GM21619 (cell line): ENCODE measurements at regions not wholly inside any gene's neighbourhood (a gene's known extent, or its start where the extent isn't known, plus 50 kb on each side); places are given as distances from the start of the nearest gene placed in this dataset.

Experiments
- ATAC-seq: cut with Tn5 transposase; IDR thresholded peaks from one replicate; pipeline ENCODE4 v1.9.1; 2021; ENCODE audit not compliant: unreplicated experiment

DNA sequence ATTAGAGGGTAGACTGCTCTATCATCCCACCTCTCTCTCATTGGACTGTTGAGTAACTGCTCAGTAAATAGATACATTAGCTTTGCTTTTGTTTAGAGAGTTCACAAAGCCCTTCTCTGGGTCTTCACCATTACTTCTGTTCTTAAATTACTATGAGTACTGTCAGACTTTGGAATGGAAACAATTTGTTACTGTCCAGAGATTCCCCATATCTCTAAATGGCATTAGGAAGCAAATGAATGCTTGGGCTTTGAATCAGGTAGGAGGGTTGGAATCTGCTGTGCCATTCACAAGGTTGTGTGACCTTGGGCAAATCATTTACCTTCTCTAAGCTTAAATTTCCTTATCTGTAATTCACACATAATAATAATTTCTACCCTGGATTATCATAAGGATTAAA lies 541.0 kb upstream of the FZD8 start:
- ATAC-seq = no peak

DNA sequence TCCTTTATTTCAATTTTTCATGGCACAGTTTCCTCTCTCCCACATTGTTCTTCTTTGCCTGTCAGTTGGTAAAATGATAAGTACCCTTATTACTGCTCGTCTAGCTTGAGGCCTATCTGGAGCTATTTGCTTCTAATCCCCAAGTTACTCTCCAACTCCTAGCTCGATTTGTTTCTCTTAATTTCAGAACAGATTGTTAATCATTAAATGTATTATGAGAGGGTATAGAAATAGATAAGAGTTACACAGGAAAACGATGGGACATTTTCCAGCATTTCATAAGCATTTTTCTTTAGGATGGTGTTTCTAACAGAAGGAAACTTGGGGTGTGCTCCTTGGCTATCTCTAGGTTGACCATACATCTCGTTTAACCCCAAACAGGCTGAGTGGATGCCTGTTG lies 540.5 kb upstream of the FZD8 start:
- ATAC-seq = no peak

DNA sequence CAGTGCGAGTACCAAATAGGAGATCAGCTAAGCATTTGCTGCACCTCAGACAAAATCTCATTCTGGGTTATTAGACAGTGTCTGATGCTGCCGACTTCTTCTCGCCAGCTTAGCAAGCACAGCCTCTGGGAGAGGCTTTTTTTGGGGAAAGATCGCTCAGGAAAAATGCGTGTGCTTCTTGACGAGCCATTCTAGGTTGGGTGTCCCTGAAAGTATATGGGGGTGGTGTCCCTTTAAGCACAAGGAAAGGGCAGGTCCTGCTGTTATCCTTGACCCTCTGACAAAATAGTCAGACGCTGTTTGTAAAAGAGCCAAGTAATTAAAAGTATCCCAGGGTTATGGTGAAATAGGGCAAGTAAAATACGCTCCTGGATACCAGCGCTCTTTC lies 540.1 kb upstream of the FZD8 start:
- no peak for ATAC-seq

DNA sequence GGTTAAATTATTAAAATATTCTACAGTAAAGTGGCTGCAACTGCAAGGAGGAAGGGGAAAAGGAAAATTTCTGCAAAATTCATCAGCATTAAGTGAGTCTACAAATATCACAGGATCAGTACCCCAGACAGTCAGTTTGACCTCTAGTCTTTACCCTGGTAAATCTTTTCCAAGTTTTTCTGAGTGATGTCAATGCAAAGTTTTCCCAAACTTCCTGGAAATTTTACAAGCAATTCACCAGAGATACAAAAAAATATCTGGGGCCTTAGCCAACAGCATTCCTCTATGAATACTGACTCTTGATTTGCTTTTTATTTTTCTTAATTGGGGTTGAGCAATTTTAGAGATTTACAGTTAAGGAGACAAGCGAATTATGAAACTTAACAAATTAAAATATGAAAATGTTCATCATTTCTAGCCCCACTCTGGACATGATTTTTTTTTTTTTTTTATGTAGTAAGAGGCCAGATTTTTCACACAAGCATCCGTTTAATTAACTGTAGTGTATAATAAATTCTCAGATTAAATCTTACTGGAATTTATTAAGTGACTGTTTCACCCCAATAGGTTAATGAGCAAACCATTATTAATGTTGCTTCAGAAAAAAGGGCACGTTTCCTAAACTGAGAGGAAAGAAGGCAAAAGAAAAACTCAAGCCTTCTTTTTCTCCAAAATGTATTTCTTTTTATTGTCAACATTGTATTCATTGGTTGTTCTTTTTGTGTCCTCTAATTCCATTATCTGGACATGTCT lies 539.5 kb upstream of the FZD8 start:
- ATAC-seq = no peak

DNA sequence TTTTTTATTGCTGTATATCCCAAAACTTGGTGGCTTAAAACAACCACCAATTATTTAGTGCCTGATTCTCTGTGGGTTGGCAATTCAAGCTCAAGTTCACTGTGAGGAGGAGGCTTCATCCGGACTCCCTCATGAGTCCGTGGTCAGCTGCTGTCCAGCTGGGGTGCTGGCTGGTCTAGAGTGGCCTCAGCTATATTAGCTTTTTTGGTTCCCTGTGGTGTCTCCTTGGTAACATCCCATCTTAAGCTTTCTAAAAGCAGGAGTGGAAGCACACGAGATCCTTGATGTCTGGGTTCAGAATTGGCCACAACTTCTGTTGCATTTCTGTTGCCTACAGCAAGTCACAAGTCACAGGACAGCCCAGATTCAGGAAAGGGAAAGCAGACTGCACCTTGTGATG lies 536.5 kb upstream of the FZD8 start:
- no peak for ATAC-seq

DNA sequence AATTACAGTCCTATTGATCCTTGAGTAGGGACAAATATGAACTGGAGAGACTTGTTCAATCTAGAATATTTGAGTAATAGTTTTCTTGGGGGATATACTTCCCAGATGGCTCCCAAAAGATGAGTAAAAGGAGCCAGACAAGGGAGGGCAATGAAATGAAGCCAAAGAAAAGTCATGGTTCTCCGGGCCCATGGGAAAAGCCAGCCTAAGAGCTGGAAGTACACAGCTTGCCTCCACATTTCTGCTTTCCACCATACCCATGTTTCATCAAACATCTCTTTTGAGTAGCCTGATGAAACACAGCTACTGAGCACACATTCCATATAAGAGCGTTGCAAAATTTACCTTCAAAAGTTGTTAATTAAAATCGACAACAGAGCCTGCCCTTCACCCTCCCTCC lies 535.0 kb upstream of the FZD8 start:
- ATAC-seq = no peak

DNA sequence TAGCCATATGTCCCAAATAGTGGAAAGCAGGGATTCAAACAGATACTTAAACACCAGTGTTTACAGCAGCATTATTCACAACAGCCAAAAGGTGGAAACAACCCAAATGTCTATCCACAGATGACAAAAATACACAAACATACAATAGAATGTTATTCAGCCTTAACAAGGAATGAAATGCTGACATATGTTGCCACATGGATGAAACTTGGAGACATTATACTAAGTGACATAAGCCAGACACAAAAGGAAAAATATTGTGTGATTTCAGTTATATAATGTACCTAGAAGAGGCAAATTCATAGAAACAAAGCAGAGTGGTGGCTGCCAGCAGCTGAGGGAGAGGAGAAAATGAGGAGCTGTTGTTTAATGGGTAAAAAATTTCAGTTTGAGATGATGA lies 533.9 kb upstream of the FZD8 start:
- no peak for ATAC-seq

DNA sequence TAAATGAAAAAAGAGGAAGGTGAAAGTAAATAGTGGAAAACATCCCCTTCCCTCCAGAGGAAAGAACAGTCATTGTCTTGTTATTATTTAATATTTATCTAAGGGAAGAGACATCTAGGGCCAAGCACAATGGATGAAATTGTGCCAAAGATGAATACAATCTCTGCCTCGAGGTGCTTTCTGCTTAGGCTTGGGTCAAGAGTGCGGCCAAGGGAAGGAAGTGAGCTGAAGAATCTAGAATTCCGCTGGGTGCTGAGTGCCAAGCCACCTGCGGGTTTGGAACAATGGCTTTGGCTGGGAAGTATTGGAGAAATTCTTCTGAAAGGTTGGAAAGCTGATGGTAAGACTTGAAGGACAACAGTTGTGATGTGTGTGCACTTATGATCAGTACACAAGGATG lies 531.3 kb upstream of the FZD8 start:
- no peak for ATAC-seq

DNA sequence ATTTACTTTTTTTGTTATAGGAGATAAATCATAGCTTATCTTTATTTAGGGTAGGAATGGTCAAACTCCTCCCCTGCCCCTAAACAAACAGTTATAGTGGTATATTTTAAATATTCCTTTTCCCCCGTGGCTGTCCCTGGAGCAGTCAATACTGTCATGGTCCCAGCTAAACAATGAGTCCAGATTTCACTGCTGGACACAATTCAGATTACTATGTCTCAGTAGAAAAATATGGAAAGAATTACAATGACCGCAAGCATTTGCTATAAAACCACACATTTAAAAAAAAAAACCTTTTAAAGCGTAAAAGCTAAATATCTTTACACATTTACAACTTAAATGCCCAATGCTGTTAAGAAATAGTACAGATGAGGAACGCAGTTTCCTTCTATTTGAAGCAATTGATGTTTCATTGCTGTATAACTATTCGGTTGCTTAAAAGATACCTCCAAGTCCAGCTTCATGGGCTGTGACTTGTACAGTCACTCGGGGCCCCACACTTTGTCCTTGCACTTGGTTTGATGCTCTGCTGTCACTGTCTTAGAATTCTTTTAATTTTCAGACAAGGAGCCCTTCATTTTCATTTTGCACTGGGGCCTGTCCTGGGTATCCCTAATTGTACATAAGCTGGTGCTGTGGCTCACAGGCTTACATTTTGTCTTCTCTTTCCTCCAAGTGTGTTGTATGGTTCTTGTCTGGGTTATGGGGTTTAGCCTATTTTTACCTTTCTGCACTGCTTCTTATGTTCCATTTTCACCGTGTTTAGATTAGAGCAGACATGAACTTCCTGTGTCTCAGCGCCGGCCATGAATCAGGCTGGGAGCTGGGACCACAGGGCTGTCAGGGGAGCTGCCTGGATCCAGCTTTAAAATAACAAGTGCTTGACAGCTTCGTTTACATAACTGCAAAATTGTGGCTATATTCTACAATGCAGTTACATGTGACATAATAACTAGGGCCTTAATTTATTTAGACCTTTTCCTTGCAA lies 530.2 kb upstream of the FZD8 start:
- ATAC-seq = no peak

DNA sequence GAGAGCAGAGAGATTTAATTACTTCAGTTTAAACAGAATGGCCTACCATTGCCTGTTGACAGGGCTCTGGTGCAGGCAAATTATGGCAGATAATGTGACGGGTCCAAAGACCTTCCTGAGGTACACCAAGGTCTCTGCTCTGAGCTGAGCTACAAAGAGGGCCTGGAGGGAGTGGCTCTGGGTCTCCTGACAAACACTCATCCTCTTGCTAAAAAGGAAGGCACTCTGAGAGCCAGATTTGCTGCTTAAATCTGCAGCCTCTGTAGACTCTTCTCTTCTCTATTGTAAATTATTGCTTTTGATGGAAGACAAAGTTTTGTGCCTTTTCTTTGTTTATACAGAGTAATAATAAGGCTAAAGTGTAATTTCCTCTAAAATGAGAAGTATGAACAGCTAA lies 529.5 kb upstream of the FZD8 start:
- no peak for ATAC-seq

DNA sequence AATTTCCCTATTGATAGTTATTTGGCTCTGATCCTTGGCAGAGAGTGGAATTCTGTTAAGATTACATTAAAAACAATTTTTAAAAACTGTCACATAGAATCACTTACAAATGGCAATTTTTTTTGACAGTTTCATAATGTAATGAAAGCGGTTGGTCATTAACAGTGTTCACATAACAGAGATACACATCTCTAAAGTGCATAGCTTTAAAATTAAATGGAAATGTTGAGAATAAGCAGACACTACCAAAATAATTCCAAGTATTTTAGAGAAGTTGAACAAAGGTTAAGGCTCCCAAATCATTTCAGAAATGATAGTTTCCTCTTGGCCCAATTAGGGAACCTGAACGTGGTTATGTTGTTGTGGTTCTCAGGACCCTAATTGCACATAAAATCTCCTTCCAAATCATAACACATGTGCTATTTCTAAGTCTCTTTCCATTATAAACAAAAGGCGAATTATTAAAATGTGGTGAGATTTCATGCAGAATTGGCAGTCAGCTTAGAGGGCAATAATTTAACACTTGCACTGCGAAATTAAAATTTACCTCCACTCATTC lies 528.9 kb upstream of the FZD8 start:
- no peak for ATAC-seq

DNA sequence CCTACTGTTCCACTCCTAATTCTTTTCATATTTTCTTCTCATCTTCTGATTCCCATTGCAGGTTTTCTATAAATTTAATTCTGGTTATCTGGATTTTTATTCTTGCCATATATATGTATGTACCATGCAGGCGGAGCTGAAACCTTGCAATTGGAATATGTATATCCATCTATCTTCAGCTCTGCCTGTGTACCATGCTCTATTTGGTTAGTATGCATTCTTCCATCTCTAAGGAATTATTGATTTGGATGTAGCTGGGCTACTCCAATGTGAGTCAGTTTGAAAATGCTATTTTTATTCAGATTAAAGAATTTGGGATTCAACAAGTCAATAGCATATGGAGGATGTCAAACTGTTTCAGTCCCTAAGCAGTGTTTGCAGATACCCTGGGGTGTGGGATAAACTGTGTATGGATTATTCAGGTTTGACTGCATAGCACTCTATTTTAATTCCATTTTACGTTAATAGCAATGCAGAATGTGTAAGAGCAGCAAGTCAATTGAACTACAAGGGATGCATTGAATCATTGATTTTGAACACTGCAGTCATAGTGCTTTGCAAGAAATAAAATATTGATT lies 528.1 kb upstream of the FZD8 start:
- no peak for ATAC-seq

DNA sequence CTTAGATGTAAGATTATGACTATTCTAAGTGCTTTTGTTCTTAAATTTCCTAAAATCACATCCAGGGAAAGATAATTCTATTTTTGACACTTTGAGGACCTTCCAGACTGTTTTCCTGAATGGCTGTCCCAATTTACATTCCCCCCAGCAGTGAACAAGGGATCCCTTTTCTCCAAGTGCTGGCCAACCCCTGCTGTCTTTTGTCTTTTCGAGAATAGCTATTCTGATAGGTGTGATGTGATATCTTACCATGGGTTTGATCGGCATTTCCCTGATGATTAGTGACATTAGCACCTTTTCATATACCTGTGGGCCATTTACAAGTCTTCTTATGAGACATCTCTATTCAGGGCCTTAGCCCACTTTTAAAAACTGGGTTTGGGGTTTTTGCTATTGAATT lies 526.7 kb upstream of the FZD8 start:
- no peak for ATAC-seq

DNA sequence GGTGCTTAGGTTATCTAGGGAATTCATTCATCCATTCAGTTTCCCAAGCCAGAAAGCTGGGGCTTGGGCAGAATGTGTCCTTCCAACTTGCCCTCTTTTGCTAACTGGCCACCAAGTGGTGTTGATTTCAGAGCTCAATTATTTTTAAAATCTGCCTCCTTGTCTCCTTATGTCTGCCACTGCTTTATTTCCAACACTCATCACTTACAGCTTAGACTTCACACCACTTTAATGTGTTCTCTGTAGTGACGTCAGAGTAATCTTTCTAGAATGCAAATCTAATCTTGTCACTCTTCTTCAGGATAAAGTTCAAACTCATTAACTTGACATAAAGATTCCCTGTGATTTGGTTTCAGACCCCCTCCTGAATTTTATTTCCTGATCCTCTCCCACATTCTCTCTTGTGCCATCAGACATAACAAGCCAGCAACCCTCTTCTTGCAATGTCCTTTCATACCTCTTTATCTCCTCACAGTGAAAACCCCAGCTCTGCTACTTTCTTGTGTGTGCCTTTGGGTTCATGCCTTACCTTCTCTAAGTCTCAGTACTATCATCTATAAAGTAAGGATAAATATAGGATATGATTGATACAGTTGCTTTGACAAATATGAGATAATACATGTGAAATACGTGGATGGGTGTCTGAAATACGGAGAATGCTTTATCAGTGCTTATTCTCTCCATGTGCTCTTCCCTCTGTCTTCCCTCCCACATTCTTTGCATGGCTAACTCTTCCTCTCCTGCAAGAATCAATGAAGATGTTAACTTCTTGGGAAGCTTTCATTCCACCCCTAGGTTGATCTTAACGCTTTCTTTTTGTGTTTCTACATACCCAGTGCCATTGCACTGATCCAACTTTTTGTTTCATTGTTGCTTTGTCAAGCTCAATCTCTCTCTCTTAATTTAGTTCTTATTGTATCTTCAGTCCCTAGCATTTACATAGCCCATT lies 522.7 kb upstream of the FZD8 start:
- no peak for ATAC-seq

DNA sequence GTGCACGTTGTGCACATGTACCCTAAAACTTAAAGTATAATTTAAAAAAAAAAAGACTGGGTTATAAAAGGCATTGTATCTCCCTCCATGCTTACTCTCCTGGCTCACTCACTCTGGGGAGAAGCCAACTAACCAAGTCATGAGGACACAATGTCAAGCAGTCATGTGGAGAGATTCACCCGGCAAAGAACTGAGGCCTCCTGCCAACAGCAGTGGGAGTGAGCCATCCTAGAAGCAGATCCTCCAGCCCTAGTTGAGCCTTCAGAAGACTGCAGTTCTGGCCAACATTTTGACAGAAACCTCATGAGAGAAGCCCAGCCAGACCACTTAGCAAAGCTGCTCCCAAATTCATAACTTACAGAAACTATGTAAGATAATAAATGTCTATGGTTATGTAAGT lies 521.7 kb upstream of the FZD8 start:
- no peak for ATAC-seq

DNA sequence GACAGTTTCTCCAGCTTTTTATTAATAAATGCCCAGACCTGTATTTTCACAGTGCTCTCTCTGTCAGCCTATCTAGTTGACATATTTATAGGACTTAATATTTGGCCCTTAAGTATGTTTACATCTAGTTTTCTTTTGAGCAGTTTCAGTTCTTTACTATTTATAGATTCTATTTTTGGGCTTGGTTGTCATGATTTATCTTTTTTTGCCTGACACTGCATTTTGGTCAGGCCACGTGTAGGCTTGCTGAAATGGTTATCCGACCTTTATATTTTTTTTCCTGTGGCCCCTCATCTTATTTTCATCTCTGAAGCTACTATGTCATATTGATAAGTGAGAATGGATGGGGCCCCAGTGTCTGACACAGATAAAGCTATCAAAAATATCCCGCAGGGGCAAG lies 515.4 kb upstream of the FZD8 start:
- ATAC-seq = no peak

DNA sequence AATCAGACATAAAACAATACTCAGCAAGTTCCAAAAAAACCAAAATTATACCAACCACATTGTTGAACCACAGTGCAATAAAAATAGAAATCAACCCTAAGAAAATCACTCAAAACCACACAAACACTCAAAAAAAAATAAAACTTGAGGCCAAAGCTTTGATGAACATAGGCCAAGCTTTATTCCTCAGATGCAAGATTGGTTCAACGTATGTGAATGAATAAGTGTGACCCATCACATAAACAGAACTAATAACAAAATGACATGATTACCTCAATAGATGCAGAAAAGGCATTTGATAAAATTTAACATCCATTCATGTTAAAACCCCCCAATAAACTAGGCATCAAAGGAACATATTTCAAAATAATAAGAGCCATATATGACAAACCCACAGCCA lies 506.1 kb upstream of the FZD8 start:
- no peak for ATAC-seq

DNA sequence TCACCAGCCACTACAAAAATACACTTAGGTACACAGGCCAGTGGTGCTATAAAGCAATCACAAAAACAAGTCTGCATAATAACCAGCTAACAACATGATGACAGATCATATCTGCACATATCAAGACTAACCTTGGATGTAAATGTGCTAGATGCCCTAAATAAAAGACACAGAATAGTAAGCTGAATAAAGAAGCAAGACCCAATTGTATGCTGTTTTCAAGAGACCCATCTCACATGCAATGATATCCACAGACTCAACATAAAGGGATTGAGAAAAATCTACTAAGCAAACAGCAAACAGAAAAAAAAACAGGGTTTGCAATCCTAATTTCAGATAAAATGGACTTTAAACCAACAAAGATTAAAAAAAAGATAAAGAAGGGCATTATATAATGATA lies 505.4 kb upstream of the FZD8 start:
- ATAC-seq = no peak

DNA sequence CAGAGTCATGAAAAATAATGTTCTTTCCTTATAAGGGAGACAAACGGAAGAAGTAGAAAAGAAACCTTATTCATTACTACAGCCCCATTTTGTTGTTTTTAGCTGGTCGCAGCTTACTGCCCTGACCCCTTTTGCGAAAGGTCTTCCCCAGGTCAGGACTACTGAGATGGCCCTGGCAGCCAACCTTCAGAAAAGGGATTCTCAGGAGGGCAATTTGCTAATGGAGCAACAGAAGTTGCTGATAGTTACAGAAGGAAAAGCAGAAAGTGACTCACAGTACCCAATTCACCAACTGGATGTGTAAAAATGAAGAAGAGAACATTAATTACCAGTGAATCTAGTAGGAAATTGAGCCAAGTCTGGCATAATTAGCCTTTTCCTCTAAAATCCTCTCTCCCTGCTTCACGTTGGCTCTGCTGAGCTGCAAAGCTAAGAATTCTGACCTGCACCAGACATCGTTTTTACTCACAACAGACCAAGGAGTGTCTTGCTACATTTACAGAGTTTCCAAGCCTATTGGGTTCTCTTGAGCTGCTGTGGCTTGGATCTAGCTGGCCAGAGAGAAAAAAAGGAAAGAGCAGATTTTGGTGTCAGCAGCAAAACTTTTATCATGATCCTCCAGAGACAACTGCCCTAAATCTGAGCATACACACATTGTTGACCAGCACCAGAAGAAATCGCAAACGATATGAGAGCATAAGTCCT lies 499.9 kb upstream of the FZD8 start:
- no peak for ATAC-seq

DNA sequence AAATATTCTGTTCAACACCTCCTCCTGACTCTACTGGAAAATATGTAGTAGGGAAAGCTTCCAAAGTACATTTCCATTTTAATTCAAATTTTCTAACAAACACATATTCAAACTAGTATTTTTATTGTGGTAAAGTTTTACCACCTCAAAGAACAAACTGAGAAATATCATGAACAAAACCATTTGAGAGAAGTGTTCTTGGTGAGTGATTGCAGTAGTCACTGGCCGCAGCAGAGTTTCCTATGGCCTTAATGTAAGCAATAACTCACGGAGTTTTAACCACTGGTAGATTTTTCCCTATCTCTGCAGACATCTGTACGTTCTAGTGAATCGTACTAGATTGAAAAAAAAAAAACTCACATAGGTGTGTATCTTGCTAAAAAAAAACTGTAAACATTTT lies 487.0 kb upstream of the FZD8 start:
- ATAC-seq = no peak
